ENCODE measurements at regions not wholly inside any gene's neighbourhood (a gene's known extent, or its start where the extent isn't known, plus 50 kb on each side); places are given as distances from the start of the nearest gene placed in this dataset.

GRCh38 chr12:29970501-29970900 is 186.8 kb upstream of the TMTC1 start:
- TF ChIP-seq, protein P1, sequence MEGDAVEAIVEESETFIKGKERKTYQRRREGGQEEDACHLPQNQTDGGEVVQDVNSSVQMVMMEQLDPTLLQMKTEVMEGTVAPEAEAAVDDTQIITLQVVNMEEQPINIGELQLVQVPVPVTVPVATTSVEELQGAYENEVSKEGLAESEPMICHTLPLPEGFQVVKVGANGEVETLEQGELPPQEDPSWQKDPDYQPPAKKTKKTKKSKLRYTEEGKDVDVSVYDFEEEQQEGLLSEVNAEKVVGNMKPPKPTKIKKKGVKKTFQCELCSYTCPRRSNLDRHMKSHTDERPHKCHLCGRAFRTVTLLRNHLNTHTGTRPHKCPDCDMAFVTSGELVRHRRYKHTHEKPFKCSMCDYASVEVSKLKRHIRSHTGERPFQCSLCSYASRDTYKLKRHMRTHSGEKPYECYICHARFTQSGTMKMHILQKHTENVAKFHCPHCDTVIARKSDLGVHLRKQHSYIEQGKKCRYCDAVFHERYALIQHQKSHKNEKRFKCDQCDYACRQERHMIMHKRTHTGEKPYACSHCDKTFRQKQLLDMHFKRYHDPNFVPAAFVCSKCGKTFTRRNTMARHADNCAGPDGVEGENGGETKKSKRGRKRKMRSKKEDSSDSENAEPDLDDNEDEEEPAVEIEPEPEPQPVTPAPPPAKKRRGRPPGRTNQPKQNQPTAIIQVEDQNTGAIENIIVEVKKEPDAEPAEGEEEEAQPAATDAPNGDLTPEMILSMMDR (IDR thresholded peaks at IDR 0.05 in 4 of 5, conservative IDR thresholded peaks at IDR 0.05 in 1 of 5), result no peak
- no peak for TF ChIP-seq POLR2A (IDR thresholded peaks at IDR 0.05)
